Neural progenitor cell (in vitro differentiated cells): ENCODE measurements at regions not wholly inside any gene's neighbourhood (a gene's known extent, or its start where the extent isn't known, plus 50 kb on each side); places are given as distances from the start of the nearest gene placed in this dataset.

ENCODE experiments used
- CTCF ChIP-seq: fragments of 200-600 bp; sonication (generic); IDR thresholded peaks from 2 replicates; pipeline ENCODE4 v1.5.1; 2017; ENCODE audit warnings: antibody characterized with exemption, mild to moderate bottlenecking
- EZH2phosphoT487 ChIP-seq: fragments of 200-600 bp; sonication (generic); IDR thresholded peaks from 2 replicates; pipeline ENCODE4 v1.6.1; 2017; ENCODE audit warnings: antibody characterized with exemption

- TF ChIP-seq CTCF (no peak), EZH2phosphoT487 (no peak)
Observed at GRCh38 chr2:188851826-188852225, 122.3 kb upstream of the COL3A1 start.
